HL-60 (cell line): ENCODE measurements at regions not wholly inside any gene's neighbourhood (a gene's known extent, or its start where the extent isn't known, plus 50 kb on each side); places are given as distances from the start of the nearest gene placed in this dataset.

Source experiments
- CTCF ChIP-seq: IDR thresholded peaks from one replicate; pipeline ENCODE4 v1.5.1; 2011; ENCODE audit warnings: low read length, control low read depth, inconsistent platforms; ENCODE audit not compliant: insufficient read depth
- POLR2AphosphoS5 ChIP-seq: IDR thresholded peaks from 2 replicates; pipeline ENCODE4 v1.6.1; 2012; ENCODE audit warnings: low read depth
- REST ChIP-seq: IDR thresholded peaks from 2 replicates; pipeline ENCODE4 v1.6.1; 2012; ENCODE audit warnings: low read depth; ENCODE audit not compliant: insufficient replicate concordance
- SPI1 ChIP-seq: IDR thresholded peaks from 2 replicates; pipeline ENCODE4 v1.6.1; 2012; ENCODE audit warnings: low read depth, mild to moderate bottlenecking, borderline replicate concordance

GRCh38 chr7:33738260-33738935, 166.9 kb upstream of the BMPER start:
- TF ChIP-seq CTCF (no peak), SPI1 (no peak), POLR2AphosphoS5 (no peak), REST (no peak)
